B cell (primary cell): ENCODE measurements at regions not wholly inside any gene's neighbourhood (a gene's known extent, or its start where the extent isn't known, plus 50 kb on each side); places are given as distances from the start of the nearest gene placed in this dataset.

Experiments used
- ATAC-seq: fragments of 200-7000 bp; cut with Tn5 transposase; one replicate; pipeline ENCODE4 v1.10.0; 2021; ENCODE audit warnings: low read depth, mild to moderate bottlenecking, moderate number of reproducible peaks, moderate library complexity
- CTCF ChIA-PET: fragments of 350-600 bp; sonication (Branson Sonifier 250); formaldehyde crosslinking; loops from one replicate; lab custom pipeline; 2021; ENCODE audit warnings: antibody characterized with exemption, inconsistent platforms; lab: Charles Lee
- POLR2A ChIA-PET: fragments of 350-600 bp; sonication (Branson Sonifier 250); formaldehyde crosslinking; loops from one replicate; lab custom pipeline; 2021; ENCODE audit warnings: antibody characterized with exemption; lab: Charles Lee
- DNase-seq: peaks from one replicate; pipeline ENCODE4 v3.0.0; 2013
- H2AFZ ChIP-seq: 2 replicates; pipeline ENCODE4 v1.6.1; 2012; ENCODE audit warnings: mild to moderate bottlenecking, low read depth, low read length; ENCODE audit not compliant: insufficient read depth, poor library complexity, severe bottlenecking
- H3K27ac ChIP-seq, 2 donors: 1 replicate in 1 of 2; 2 replicates in 1 of 2; pipeline ENCODE4 v1.5.1; 2012 to 2013; ENCODE audit warnings: low read length in 2 of 2, mild to moderate bottlenecking in 2 of 2, moderate library complexity in 1 of 2
- H3K27me3 ChIP-seq, 4 experiments: fragments of 200-600 bp in 1 of 4; sonication (generic) in 1 of 4; replicated peaks in 1 of 4; 1 replicate in 2 of 4; 2 replicates in 2 of 4; pipeline versions ENCODE4 v1.6.1 to v1.7.0; 2013 to 2016; ENCODE audit warnings: low read length in 3 of 4, mild to moderate bottlenecking in 2 of 4, mixed read lengths in 1 of 4, moderate library complexity in 1 of 4; ENCODE audit not compliant: insufficient read depth in 4 of 4, control insufficient read depth in 3 of 4; ENCODE audit errors: control extremely low read depth in 1 of 4
- H3K36me3 ChIP-seq, 2 experiments: replicated peaks in 1 of 2; 1 replicate in 1 of 2; 2 replicates in 1 of 2; pipeline versions ENCODE4 v1.6.1 to v1.7.1; 2013; ENCODE audit warnings: low read length in 1 of 2; ENCODE audit not compliant: insufficient read depth in 2 of 2, control insufficient read depth in 1 of 2; ENCODE audit errors: control extremely low read depth in 1 of 2, extremely low read depth in 1 of 2
- H3K4me1 ChIP-seq, 2 donors: fragments of 200-600 bp in 1 of 2; sonication (generic) in 1 of 2; 1 replicate in 1 of 2; 2 replicates in 1 of 2; pipeline versions ENCODE4 v1.5.1 to v1.6.1; 2013 to 2017; ENCODE audit warnings: low read length in 2 of 2; ENCODE audit not compliant: control insufficient read depth in 2 of 2, insufficient read depth in 2 of 2
- H3K4me2 ChIP-seq: replicated peaks from 2 replicates; pipeline ENCODE3; 2012; ENCODE audit warnings: mild to moderate bottlenecking, low read depth, low read length; ENCODE audit not compliant: poor library complexity, severe bottlenecking
- H3K4me3 ChIP-seq, 5 experiments: fragments of 200-600 bp in 1 of 5; sonication (generic) in 1 of 5; 1 replicate in 3 of 5; 2 replicates in 2 of 5; pipeline versions ENCODE4 v1.5.1 to v1.7.0; 2011 to 2016; ENCODE audit warnings: low read length in 4 of 5, mild to moderate bottlenecking in 4 of 5, low read depth in 2 of 5, control low read depth in 1 of 5, moderate library complexity in 1 of 5; ENCODE audit not compliant: insufficient read depth in 1 of 5; ENCODE audit errors: control extremely low read depth in 1 of 5, extremely low read depth in 1 of 5
- H3K79me2 ChIP-seq: fragments of 200-600 bp; sonication (generic); one replicate; pipeline ENCODE4 v1.6.0; 2016; ENCODE audit warnings: low read length; ENCODE audit not compliant: control insufficient read depth, insufficient read depth
- H3K9ac ChIP-seq: fragments of 200-600 bp; sonication (generic); 2 replicates; pipeline ENCODE4 v1.6.1; 2017; ENCODE audit warnings: mild to moderate bottlenecking, low read length, moderate library complexity
- H3K9me3 ChIP-seq, 3 donors: one replicate each; pipeline versions ENCODE4 v1.6.1 to v1.7.1; 2013; ENCODE audit warnings: low read length in 2 of 3; ENCODE audit not compliant: control insufficient read depth in 2 of 3, insufficient read depth in 1 of 3; ENCODE audit errors: control extremely low read depth in 1 of 3
- H4K20me1 ChIP-seq: 2 replicates; pipeline ENCODE4 v1.6.0; 2012; ENCODE audit warnings: mild to moderate bottlenecking, low read length; ENCODE audit not compliant: insufficient read depth, control insufficient read depth, poor library complexity, severe bottlenecking
- H3K27ac Mint-ChIP-seq: one replicate; pipeline ENCODE4 v1.8.0; 2021; ENCODE audit warnings: mixed read lengths
- H3K27me3 Mint-ChIP-seq: one replicate; pipeline ENCODE4 v1.8.0; 2021; ENCODE audit warnings: mixed read lengths
- H3K4me1 Mint-ChIP-seq: one replicate; pipeline ENCODE4 v1.8.0; 2021; ENCODE audit warnings: mixed read lengths
- H3K4me3 Mint-ChIP-seq: one replicate; pipeline ENCODE4 v1.8.0; 2021; ENCODE audit warnings: mixed read lengths
- H3K9me3 Mint-ChIP-seq: one replicate; pipeline ENCODE4 v1.8.0; 2022; ENCODE audit warnings: mixed read lengths; ENCODE audit not compliant: insufficient read depth
- EZH2 ChIP-seq: IDR thresholded peaks from 2 replicates; pipeline ENCODE4 v1.6.1; 2012; ENCODE audit warnings: borderline replicate concordance, low read depth, mild to moderate bottlenecking, moderate library complexity, low read length; ENCODE audit not compliant: insufficient read depth, poor library complexity, severe bottlenecking
- WGBS: methylation state at CpG from one replicate; pipeline ENCODE4 v1.1.5; 2013; ENCODE audit warnings: missing lambda C conversion rate; ENCODE audit not compliant: insufficient coverage; 5-methylcytosine and 5-hydroxymethylcytosine counted together
- intact Hi-C: fragments of 100-400 bp; cut with micrococcal nuclease; formaldehyde crosslinking; loops from one replicate; pipeline ENCODE4 v1.10.0; 2022
- TF ChIP-seq, protein P1 (sequence below): fragments of 200-600 bp; IDR thresholded peaks from one replicate; pipeline ENCODE4 v1.8.0; 2022; ENCODE audit warnings: antibody characterized with exemption, mild to moderate bottlenecking

DNA sequence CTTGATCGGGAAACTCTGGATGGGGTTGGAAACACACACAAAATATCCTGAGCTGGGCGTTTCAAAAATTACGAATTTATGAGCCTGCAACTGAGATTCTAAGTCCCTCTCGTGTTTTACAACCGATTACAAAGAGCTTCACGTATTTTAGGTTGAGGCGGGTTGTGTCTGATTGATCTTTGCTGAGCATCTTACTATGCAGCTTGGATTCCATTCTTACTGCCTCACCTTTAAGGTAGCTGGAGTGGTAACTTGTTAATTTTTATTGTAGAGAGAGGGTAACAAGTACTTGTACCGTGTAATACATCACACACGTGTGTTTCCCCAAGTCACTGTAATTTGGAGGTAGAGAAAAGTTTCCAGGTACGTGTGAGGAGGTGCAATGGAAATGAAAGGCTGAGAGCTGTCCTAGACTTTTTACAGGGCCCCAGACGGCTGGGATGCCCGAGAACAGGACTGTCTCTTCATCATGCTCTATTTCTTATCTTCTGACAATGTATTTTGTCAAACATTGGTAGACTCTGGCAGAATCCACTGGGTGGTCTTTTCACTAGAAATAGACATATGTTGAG, 97.8 kb upstream of the TENM3 start:
- peaks cover 58% of the 10 kb centered on the region for H3K27me3 Mint-ChIP-seq
- H3K4me1 Mint-ChIP-seq: peaks cover 13% of the 10 kb centered on the region
- WGBS: 11% methylated on average over 6 of the region's 12 CpGs
- ATAC-seq: no peak
- no peak overlapping the region for H3K4me2 ChIP-seq
- H3K79me2 ChIP-seq: no peaks in the 10 kb centered on the region
- H3K27ac Mint-ChIP-seq: no peak overlapping the region
- no peak overlapping the region for H3K4me3 ChIP-seq
- intact Hi-C loops: no loop called here
- H3K36me3 ChIP-seq: no peaks in the 10 kb centered on the region
- peaks cover 0 to 44% (median 10%) of the 10 kb centered on the region in 4 experiments for H3K27me3 ChIP-seq
- peaks cover 0 to 5% of the 10 kb centered on the region in 2 donors for H3K4me1 ChIP-seq
- peak overlapping the region; percentile 0 for H2AFZ ChIP-seq
- TF ChIP-seq, protein P1, sequence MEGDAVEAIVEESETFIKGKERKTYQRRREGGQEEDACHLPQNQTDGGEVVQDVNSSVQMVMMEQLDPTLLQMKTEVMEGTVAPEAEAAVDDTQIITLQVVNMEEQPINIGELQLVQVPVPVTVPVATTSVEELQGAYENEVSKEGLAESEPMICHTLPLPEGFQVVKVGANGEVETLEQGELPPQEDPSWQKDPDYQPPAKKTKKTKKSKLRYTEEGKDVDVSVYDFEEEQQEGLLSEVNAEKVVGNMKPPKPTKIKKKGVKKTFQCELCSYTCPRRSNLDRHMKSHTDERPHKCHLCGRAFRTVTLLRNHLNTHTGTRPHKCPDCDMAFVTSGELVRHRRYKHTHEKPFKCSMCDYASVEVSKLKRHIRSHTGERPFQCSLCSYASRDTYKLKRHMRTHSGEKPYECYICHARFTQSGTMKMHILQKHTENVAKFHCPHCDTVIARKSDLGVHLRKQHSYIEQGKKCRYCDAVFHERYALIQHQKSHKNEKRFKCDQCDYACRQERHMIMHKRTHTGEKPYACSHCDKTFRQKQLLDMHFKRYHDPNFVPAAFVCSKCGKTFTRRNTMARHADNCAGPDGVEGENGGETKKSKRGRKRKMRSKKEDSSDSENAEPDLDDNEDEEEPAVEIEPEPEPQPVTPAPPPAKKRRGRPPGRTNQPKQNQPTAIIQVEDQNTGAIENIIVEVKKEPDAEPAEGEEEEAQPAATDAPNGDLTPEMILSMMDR: no peak
- TF ChIP-seq EZH2: no peak
- ChIA-PET CTCF (no interaction called here), POLR2A (no interaction called here)
- peak overlapping the region; percentile 72 for H3K4me3 Mint-ChIP-seq
- no peaks in the 10 kb centered on the region for H3K9me3 Mint-ChIP-seq
- no peak for DNase-seq
- H3K27ac ChIP-seq: no peak overlapping the region
- peaks cover 0 to 21% (median 0%) of the 10 kb centered on the region in 3 donors for H3K9me3 ChIP-seq
- no peak overlapping the region for H3K9ac ChIP-seq
- no peaks in the 10 kb centered on the region for H4K20me1 ChIP-seq

- no peak overlapping the region for H3K4me3 Mint-ChIP-seq
- Histone ChIP-seq H3K9ac (no peak overlapping the region), H3K4me2 (no peak overlapping the region), H3K27me3 (peaks cover 0 to 25% (median 5%) of the 10 kb centered on the region in 4 experiments), H2AFZ (no peak overlapping the region), H3K27ac (no peak overlapping the region), H3K36me3 (no peaks in the 10 kb centered on the region), H3K9me3 (peaks cover 0 to 12% (median 0%) of the 10 kb centered on the region in 3 donors), H3K4me1 (peaks cover 0 to 5% of the 10 kb centered on the region in 2 donors), H4K20me1 (no peaks in the 10 kb centered on the region), H3K4me3 (no peak overlapping the region), H3K79me2 (no peaks in the 10 kb centered on the region)
- ChIA-PET CTCF (no interaction called here), POLR2A (no interaction called here)
- no peak for ATAC-seq
- WGBS: no CpG with 5 or more reads among the region's 5 CpGs
- intact Hi-C loops: no loop called here
- peaks cover 41% of the 10 kb centered on the region for H3K27me3 Mint-ChIP-seq
- H3K9me3 Mint-ChIP-seq: no peaks in the 10 kb centered on the region
- H3K4me1 Mint-ChIP-seq: peaks cover 13% of the 10 kb centered on the region
- DNase-seq: no peak
- no peak for TF ChIP-seq EZH2
- TF ChIP-seq, protein P1: no peak
- H3K27ac Mint-ChIP-seq: no peak overlapping the region
Observed at GRCh38 chr4:182147391-182147790, 95.8 kb upstream of the TENM3 start.
